H54 (cell line): ENCODE measurements at regions not wholly inside any gene's neighbourhood (a gene's known extent, or its start where the extent isn't known, plus 50 kb on each side); places are given as distances from the start of the nearest gene placed in this dataset.

Experiments
- DNase-seq: peaks from one replicate; pipeline ENCODE4 v3.0.0; 2011; ENCODE audit warnings: low spot score, mixed read lengths; ENCODE audit not compliant: insufficient read length
- FAIRE-seq: peaks from 3 replicates; lab custom pipeline; 2011; peaks lifted over from hg19 to GRCh38; lab: Jason Lieb, UNC
- POLR2A ChIP-seq: IDR thresholded peaks from 2 replicates; pipeline ENCODE4 v1.6.1; 2011; ENCODE audit warnings: low read depth, mild to moderate bottlenecking, low read length

- DNase-seq (no peak), FAIRE-seq (no peak)
- no peak for TF ChIP-seq POLR2A
These were observed 432.1 kb upstream of the TEX13C start for GRCh38 chrX:124887572-124887971.

GRCh38 chrX:124895947-124896346 lies 423.7 kb upstream of the TEX13C start:
- no peak for TF ChIP-seq POLR2A
- FAIRE-seq, result no peak
- no peak for DNase-seq

GRCh38 chrX:124902953-124903352 lies 416.7 kb upstream of the TEX13C start:
- TF ChIP-seq POLR2A, result no peak
- DNase-seq (no peak), FAIRE-seq (no peak)

- DNase-seq (no peak), FAIRE-seq (no peak)
- no peak for TF ChIP-seq POLR2A
These were observed 409.1 kb upstream of the TEX13C start for GRCh38 chrX:124910611-124911010.

- no peak for TF ChIP-seq POLR2A
- no peak for FAIRE-seq
- no peak for DNase-seq
These were observed 402.7 kb upstream of the TEX13C start for GRCh38 chrX:124917011-124917410.

GRCh38 chrX:124925681-124926080 lies 394.0 kb upstream of the TEX13C start:
- FAIRE-seq, result no peak
- no peak for TF ChIP-seq POLR2A
- DNase-seq, result no peak

GRCh38 chrX:124931241-124931640 lies 388.4 kb upstream of the TEX13C start:
- no peak for TF ChIP-seq POLR2A
- DNase-seq, result no peak
- no peak for FAIRE-seq

- no peak for TF ChIP-seq POLR2A
- FAIRE-seq (no peak), DNase-seq (no peak)
These were observed 387.7 kb upstream of the TEX13C start for GRCh38 chrX:124931958-124932357.

- no peak for TF ChIP-seq POLR2A
- no peak for FAIRE-seq
- no peak for DNase-seq
These were observed 381.0 kb upstream of the TEX13C start for GRCh38 chrX:124938715-124939114.

- DNase-seq (no peak), FAIRE-seq (no peak)
- TF ChIP-seq POLR2A, result no peak
These were observed 379.1 kb upstream of the TEX13C start for GRCh38 chrX:124940531-124940930.

- TF ChIP-seq POLR2A, result no peak
- DNase-seq, result no peak
- no peak for FAIRE-seq
These were observed 365.3 kb upstream of the TEX13C start for GRCh38 chrX:124954402-124954801.

GRCh38 chrX:124960454-124960853 lies 359.2 kb upstream of the TEX13C start:
- DNase-seq, result no peak

GRCh38 chrX:124963717-124964116 lies 356.0 kb upstream of the TEX13C start, which contains the start of gene TENM1:
Gene TENM1 (minus strand): TSS chrX:124963817.
- no peak for FAIRE-seq
- no peak for TF ChIP-seq POLR2A
- no peak for DNase-seq

More at GRCh38 chrX:124960454-124960853, 359.2 kb upstream of the TEX13C start:
- FAIRE-seq, result no peak
- no peak for TF ChIP-seq POLR2A

- FAIRE-seq (no peak), DNase-seq (no peak)
- no peak for TF ChIP-seq POLR2A
These were observed 344.2 kb upstream of the TEX13C start for GRCh38 chrX:124975456-124975855.

- DNase-seq, result no peak
- TF ChIP-seq POLR2A, result no peak
- FAIRE-seq, result no peak
These were observed 338.3 kb upstream of the TEX13C start for GRCh38 chrX:124981420-124981819.

- FAIRE-seq (no peak), DNase-seq (no peak)
These were observed 335.4 kb upstream of the TEX13C start for GRCh38 chrX:124984140-124984813.

More at GRCh38 chrX:124984140-124984813, 335.4 kb upstream of the TEX13C start:
- no peak for TF ChIP-seq POLR2A
